COLO829 (cell line): ENCODE measurements at regions not wholly inside any gene's neighbourhood (a gene's known extent, or its start where the extent isn't known, plus 50 kb on each side); places are given as distances from the start of the nearest gene placed in this dataset.
"Not testable (repeated sequence)": the region's sequence is repeated elsewhere in the genome, so short reads cannot be mapped to it uniquely, and the experiment has no call there.

ENCODE experiments used
- DNase-seq: peaks from one replicate; pipeline ENCODE4 v3.0.0; 2012; ENCODE audit warnings: low spot score

DNA sequence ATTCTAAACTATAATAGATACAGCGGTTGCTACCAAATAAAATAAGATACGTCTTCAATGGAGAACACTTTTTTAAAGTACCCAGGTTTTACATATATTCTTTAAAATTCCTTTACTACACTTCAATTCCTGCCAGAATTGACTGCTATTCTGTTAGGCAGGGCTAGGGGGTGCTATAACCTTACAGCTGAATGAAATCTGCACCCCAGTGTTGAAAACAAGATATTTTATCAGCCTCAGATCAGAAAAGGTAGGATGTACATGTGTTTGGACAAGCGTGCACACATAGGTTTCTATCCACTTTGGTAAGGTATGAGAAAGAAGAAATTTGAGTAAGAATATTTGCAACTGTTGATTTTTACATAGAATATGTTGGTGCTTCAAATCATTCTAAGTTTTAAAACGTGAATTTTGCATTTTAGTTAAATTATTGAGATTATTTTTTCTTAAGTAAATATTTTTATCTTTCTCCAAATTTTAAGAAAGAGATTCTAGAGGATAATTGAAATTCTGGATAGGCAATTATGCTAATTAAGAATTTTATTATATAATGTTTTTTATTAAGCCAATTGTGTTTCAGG lies 490.8 kb upstream of the ADGRL4 start:
- peak; percentile 32 for DNase-seq

DNA sequence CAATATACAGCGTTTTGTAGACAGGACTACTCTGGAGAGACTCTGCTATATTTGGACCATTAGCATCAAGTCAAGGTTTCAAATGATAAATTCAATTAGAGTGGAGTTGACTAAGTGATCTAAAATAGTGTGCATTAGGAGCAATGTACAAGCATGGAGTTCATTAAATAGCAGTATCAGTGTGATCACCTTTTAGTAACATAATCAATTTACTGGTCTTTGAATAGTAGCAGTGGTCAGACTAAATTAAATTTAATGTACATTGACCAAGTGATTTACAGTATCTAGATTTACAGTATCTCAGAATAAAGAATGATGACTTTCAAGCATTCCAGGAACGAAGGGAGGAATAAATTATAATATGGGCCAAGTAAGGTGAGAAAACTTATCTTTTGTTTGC lies 489.6 kb upstream of the ADGRL4 start:
- no peak for DNase-seq

DNA sequence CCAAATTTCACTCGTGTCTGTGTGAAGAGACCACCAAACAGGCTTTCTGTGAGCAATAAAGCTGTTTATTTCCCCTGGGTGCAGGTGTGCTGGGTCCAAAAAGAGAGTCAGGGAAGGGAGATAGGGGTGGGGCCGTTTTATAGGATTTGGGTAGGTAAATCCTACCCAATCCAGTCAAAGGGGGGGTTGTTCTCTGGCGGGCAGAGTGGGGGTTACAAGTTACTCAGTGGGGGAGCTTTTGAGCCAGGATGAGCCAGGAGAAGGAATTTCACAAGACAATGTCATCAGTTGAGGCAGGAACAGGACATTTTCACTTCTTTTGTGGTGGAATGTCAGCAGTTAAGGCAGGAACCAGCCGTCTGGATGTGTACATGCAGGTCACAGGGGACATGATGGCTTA lies 487.2 kb upstream of the ADGRL4 start:
- not testable (repeated sequence) for DNase-seq

DNA sequence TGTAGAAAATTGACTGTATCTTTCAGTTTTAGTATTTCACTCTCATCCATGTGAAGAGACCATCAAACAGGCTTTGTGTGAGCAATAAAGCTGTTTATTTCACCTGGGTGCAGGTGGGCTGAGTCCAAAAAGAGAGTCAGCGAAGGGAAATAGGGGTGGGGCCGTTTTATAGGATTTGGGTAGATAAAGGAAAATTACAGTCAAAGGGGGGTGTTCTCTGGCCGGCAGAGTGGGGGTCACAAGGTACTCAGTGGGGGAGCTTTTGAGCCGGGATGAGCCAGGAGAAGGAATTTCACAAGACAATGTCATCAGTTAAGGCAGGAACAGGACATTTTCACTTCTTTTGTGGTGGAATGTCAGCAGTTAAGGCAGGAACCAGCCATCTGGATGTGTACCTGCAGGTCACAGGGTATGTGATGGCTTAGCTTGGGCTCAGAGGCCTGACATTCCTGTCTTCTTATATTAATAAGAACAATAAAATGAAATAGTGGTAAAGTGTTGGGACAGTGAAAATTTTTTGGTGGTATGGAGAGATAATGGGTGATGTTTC lies 482.1 kb upstream of the ADGRL4 start:
- DNase-seq, result not testable (repeated sequence)

DNA sequence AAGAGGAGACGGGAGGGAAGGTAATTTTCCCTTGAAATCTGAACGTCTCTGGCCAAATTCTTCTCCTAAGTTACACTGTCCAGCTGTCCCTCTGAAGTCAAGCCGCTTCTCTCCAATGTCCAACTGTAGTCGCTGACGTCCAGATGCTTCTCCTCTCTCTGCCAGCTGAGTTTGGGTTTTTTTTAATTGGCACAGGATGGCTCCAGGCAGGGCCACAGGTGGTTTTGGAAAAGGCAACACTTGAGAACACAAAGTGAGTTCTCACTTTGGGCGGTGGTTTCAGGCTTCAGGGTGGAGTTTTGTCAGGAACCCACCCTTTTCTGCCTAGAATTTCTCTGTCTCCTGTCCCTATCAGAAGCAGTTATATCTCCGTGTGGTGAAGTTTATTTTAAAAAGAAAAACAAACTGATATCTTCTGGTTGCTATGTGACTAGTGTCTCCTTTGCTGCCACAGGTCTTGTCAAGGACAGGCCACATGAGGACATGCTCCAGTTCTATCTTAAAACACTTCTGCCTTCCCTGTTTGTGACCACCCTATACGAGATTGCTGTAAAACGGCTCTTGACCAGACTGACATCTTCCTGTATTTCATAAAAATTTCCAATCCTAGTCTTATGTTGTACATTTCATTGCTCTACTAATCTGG lies 472.3 kb upstream of the ADGRL4 start:
- DNase-seq, result no peak

DNA sequence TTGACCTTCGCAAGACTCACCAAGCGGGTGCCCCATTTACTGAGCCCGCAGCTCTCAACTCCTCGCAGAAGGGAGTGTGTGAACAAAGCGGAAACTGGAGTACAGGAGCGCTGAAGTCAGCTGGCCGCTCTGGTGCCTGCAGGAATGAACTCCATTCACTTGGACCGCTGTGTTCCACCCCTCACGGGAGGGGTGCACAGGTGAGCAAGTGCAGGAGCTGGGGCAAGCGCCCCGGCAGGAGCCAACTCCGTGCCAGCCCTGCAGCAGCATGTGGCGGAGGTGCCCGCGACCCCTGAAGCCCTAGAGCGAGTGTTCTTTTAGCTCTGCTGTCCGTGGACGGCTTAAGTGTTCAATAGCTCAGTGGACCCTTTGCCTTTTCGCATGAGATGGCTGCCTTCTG lies 471.6 kb upstream of the ADGRL4 start:
- no peak for DNase-seq

DNA sequence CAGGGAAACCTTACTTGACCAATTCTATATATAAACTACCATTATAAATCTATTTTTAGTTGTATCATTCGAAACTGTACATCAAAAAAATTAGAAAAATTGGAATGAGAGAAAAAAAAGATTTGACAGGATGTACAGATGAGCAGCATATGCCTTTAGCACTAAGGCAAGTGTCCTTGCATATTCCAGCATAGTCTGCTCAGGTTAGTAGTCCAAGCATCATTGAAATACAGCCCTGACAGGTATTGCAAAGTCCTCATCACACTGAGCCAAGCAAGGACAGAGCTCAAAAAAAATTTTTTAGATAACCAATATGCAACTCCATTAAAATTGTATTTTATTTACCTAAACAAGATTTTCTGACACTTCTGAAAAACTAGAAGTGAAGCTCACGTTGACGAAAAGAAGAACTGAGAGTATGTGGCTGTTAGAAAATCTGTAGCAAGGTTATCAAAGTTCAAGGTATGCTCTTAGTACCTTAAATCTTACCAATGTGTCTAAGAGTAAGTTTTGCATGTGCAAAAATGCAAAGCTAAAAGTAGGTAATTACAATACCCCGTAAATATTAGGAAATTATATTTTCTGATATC lies 465.6 kb upstream of the ADGRL4 start:
- DNase-seq, result no peak

DNA sequence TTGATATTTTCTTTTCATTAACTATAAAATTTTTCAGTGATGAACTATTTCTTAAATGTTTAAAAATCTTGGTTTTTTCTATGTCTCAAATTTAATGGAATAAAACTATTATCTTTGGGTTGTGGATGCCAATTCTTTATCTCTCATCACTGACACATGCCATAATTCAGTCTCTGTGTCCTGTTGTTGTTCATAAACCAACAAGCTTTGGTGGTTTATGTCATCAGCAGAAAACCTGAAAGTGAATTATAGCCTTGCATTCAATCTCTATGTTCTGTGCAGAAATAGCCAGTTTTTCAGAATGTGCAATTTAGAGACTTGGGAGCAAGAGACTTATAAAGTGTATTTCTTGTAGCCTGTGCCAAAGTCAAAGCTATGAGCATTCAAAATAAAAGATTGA lies 462.6 kb upstream of the ADGRL4 start:
- DNase-seq, result no peak

DNA sequence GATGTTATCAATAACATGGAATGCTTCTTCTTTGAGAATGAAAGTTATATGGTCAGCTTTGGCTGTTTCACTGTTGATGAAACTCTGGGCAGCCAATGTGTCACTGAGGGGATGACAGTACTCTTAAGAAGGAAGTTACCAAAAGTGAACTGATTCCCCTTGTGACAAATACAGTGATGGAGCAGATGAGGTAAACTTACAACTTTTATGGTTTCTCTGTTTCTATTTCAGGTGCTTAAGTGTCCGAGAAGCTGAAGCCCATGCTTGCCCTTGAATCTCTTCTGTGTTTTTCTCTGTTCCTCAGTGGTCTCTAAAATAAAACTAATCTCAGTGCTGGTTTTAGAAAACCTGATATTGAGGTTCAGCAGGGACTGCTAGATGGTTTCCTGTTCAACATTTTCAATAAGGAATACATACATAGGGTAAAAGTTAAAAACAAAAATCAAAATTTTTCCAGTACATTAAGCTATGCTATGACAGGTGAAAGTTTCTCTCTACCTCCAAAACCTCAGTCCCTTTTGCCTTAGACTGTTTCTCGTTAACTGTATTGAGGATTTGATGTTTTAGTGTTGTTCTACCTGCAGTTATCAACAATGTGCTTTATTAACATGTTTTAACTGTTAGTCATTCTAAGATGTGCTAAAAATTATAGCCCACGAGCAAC lies 454.4 kb upstream of the ADGRL4 start:
- no peak for DNase-seq

DNA sequence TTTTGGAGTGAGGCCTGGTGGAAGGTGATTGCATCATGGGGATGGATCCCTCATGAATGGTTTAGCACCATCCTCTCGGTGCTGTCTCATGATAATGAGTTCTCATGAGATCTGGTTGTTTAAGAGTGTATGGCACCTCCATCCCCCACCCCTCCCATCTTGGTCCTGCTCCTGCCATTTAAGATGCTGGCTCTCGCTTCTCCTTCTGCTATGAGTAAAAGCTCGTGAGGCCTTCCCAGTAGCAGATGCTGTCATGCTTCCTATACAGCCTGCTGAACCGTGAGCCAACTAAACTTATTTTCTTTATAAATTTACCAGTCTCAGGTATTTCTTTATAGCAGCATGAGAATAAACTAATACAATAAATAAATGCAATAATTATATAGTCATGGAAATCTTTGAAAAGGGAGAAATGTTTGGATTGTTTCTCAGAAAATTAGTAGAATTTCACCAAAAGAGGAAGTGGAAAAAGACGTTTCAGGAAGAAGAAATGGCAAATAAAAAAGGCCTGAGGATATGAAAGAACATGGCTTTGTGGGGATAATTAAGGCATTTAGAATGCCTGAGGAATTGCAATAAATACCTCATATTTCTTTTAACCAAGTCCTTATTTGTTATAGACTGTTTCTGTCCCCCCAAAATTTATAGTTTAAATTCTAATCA lies 451.2 kb upstream of the ADGRL4 start:
- no peak for DNase-seq

DNA sequence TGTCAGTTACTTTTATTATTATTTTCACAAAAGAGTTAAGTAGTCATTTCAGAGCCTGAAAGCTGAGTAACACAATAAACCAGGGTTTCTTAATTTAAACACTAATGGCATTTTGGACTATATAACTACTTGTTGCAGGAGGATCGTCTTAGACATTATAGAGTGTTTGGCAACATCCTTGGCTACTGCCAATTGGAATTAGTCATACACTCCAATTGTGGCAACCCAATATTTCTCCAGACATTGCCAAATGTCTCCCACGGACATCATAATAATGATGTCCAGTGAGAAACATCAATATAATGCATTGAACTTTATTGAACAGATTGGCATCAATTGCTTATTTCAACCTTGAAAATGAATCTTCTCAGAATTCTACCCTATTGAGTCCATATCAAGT lies 441.9 kb upstream of the ADGRL4 start:
- DNase-seq, result no peak

DNA sequence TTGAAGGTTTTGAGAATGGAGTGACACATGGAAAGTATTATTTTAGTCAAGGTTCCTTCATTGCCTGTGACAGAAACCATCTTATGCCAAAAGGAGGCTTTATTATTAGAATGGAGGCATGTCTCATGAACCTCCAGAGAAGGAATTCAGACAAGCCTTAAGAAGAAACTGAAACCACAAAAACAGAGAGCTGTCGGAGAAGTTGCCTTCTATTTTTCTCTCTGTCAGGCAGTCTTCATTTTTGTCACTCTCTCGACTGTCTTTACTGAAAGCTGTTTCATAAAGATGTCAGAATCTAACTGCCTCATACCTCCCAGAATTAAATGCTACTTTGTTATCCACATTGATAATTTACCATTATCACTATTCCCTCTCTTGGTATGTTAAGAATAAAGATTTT lies 434.7 kb upstream of the ADGRL4 start:
- no peak for DNase-seq

DNA sequence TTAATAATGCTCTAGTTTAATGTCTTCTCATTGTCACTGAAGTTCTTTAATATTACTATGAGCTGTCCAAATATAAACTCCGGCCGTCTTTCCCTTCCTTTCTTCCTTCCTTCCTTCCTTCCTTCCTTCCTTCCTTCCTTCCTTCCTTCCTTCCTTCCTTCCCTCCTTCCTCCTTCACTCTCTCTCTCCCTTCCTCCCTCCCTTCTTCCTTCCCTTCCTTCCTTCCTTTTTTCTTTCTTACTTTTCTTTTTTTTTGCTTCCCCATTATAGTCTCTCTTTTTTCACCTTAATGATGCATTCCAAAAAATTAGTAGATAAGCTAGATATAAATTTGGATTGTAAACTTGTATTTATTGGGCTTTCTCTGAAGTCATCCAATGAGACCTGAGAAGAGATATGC lies 431.0 kb upstream of the ADGRL4 start:
- no peak for DNase-seq

DNA sequence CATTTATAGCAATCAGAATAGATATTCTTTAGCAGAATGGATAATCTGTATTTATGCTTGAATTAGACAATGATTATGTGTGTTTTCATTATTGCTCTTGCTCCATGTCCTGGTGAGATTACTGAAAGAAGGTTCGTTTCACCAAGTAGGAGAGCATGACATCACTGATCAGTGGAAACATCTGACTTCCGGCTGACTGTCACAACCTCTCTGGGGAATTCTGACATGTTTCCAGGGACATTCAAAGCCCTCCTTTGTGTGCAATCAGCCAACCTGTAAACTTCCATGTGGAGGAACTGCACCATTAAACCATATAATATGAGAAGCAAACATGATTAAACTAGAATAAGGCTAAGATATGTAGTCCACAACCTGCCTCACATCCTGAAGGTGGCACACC lies 424.8 kb upstream of the ADGRL4 start:
- peak; percentile 17 for DNase-seq

DNA sequence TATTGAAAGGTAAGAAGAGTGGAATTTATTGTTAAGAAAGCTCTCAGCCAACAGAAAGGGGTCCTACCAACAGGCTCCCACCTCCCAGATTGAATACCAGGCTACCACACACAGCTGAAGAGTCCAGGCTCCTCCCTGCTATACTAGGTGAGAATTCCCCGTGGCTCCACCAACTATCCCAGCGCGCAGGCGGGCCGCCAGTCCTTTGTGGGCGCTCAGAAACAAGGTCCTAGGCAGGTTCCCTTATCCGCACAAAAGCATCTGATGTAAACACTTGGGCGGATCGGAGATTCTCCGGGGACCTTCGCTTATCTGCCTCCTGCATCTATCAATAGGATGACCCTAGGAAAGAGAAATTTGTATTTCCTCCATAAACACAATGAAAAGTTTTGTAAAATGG lies 423.9 kb upstream of the ADGRL4 start:
- DNase-seq, result no peak

DNA sequence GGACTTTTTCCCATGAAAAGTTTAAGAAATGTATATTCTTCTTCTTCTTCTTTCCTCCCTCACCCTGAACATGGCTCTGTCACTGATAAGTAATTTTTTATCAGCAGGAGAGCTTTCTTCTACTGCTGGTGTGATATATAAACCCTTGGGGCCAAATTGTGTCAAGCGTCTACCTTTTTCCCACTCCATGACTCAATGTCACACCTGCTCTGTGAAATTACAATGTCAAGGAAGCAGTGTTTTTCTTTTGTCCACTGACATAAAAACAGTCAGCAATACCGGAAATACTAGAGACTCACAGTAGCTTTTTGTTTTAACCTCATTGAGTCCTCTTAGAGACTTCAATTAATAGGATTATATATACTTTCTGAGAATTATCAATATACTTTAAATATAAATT lies 416.2 kb upstream of the ADGRL4 start:
- DNase-seq, result no peak

DNA sequence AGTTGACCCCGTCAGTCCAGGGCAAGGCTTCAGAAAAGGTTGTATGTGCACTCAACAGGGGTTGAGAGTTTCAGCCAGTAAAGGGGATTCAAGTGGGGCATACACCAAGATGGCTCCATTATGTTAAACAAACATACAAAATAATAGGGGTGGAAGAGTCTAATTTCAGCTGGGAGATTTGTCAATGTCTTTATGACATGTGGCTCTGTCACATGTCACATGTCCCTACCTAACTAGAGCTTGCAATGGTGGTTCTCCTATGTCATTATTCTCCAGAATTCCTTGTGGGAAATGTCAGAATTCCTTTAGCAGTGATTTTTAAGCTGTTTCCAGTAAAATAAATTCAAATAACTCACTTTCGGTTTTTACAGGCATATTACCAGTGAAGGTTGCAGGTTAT lies 392.0 kb upstream of the ADGRL4 start:
- DNase-seq, result no peak

DNA sequence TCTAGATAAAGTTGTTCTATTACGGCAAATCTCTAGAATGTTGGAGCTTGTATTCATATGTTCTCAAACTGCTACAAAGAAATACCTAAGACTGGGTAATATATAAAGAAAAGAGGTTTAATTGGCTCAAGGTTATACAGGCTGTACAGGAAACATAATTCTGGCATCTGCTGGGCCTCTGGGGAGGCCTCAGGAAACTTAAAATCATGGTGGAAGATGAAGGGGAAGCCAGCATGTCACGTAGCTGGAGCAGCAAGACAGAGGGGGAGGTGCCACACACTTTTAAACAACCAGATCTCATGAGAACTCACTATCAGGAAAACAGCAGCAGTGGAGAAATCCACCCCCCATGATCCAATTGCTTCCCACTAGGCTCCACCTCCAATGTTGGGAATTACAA lies 390.4 kb upstream of the ADGRL4 start:
- no peak for DNase-seq

DNA sequence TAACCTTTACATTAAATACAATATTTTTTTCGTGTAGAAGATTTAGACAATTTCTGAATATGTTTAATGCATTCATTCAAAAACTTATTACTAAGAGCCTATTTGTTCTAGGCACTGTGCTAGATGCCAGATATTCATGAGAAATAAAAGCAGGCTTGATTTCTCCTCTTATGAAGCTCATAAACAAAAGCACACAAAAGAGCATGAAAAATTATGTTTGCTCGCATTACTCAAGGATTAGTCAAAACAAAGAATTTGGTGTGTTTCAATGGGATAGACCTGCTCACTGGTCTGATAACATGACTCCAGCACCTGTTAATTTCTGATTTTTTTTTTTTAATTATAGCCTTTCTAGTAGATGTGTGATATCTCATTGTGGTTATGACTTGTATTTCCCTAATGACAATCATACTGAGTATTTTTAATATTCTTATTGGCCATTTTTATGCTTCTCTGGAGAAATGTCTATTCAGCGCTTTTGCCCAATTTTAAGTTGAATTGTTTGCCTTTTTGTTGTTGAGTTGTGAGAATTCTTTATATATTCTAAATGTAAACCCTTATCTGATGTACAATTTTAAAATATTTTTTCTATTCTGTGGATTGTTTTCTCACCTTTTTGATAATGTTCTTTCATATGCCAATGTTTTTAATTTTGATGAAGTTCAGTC lies 382.3 kb upstream of the ADGRL4 start:
- no peak for DNase-seq

DNA sequence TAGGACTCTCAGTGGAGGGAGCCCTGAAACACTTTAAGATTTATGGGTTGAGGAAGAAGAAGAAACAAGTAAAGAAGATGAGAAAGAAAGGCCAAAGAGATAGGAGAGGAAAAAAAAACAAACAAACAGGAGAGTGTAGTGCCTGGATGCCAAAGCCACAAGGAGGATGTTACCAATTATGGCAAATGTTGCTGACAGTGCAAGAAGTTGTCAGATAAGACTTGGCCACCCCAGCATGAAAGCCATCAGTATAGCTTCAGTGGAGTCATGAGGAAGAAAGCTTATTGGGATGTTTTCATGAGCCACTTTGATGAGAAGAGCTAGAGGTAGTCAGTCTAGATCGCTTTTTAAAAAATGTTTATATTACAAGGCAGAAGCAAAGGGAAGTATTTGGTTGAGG lies 380.2 kb upstream of the ADGRL4 start:
- no peak for DNase-seq

DNA sequence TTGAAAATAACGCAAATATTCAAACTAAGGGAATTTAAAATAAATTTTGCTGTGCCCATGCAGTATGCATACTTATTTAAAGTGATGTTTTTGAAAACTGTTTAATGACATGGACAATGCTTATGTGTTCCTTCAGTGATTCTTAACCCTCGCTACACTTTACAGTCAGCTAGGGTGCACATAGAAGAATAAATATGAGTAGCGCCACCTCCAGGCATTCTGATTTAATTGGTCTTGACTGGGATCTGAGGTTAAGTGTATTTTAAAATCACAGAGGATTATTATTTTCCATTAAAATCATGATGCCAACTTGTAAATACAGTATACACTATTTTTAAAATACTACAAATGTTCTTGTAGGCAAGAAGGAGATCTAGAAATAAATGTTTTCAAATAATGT lies 373.5 kb upstream of the ADGRL4 start:
- DNase-seq, result no peak

DNA sequence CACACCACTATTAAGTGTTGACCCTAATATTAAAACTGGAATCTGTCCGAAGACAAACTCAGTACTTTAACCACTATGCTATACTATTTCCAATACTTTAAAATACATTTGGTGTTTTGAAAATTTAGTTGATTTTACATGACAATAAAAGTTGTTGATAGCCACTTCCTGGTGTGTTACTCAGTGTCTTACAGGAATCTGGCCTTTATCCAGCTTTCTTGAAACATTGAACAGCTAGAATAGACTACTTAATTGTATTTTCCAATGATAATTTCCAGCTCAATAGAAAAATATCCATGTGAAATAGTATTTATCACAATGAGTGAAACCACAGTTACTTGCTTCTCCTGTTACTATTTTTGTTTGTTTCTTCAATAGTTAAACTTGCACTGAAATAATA lies 369.6 kb upstream of the ADGRL4 start:
- no peak for DNase-seq
